HG02642 (cell line): ENCODE measurements at regions not wholly inside any gene's neighbourhood (a gene's known extent, or its start where the extent isn't known, plus 50 kb on each side); places are given as distances from the start of the nearest gene placed in this dataset.
"Not testable (repeated sequence)": the region's sequence is repeated elsewhere in the genome, so short reads cannot be mapped to it uniquely, and the experiment has no call there.

Experiments
- ATAC-seq: cut with Tn5 transposase; IDR thresholded peaks from one replicate; pipeline ENCODE4 v1.9.1; 2021; ENCODE audit warnings: mild to moderate bottlenecking; ENCODE audit not compliant: unreplicated experiment, poor library complexity

DNA sequence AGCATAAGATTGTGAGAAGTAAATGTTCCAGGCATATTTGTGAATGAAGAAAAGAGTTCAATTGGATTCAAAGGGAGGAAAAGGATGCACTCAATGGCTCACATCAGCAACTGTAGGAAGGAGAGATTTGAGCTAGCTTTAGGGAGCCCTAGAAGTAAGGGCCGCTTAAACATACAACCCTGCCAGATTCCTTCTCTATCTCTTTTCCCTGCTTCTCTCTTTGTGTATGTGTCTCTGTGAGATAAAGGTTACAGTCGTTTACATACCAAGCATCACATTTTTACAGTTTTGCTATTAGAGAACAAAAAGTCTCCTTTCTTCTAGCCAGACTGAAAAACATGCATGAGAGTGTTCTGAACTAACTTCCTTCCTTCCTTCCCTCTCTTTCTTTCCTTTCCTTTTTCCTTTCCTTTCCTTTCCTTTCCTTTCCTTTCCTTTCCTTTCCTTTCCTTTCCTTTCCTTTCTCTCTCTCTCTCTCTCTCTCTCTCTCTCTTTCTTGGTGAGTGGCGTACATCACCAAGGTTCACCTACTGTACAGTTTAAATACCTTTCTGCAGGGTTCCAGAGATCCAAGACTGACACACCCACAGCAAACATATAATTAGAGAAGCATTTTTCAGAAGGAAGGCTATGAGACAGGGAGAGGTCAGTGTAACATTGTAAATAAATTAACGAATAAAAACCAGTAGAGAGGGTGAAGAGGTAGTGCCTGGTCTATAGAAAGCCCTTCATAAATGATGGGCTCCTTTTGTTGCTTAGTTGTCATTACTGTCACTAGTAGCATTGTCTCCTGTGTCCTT, 240.4 kb downstream of the ARL4A start:
- no peak for ATAC-seq

DNA sequence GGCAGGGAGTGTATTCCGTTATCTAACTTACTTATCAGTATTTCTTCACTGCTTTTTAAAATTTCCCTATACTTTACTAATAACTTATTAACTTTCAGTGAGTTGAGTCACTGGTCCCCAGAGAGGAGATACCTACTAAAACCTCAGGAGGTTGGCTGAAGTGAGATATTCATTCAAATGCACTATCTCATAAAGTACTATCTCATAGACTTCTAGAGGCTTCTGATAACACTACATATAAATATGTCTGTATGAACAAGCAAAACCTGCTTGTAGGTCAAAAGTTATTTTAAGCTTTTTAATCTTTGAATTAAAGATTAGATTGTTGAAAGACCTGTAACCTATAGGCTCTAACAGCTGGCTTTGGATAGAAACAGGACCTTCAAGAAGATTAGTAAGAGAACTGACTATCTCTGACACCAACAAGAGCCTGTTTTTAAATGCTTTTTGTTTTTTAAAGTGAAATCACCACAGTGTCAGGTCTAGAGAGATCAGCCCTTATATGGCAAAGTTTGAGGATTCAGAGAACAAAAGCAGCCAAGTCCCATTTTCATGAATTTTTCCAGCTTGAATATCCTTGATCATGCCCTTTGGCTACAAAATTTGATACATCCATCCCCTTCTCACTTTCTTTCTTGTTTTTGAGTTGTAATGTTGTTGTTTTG, 242.2 kb downstream of the ARL4A start:
- ATAC-seq = no peak

DNA sequence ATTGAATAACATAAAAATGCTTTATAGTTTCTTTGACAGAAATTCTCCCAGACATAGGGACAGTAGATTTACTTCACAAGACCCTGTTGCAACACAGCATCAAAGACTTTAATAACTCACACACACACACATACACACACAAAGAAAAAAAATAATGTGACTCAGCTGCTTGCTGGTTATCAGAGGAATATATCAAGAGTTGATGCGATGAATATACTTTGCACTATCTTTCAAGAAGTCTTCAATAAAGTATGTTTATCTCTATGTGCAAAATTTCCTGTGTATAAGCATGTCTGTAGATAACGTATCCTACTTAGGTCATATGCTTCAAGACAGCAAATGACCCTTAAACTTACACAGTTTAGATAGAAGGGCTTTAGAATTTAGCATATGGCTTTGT, 243.1 kb downstream of the ARL4A start:
- ATAC-seq = no peak

DNA sequence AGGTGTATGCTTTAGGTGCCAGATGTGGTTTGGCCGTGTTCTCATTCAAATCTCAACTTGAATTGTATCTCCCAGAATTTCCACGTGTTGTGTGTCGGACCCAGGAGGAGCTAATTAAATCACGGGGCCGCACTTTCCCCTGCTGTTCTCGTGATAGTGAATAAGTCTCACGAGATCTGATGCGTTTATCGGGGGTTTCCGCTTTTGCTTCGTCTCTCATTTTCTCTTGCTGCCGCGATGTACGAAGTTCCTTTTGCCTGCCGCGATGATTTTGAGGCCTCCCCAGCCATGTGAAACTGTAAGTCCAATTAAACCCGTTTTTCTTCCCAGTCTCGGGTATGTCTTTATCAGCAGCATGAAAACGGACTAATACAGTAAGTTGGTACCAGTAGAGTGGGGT, 244.0 kb downstream of the ARL4A start:
- not testable (repeated sequence) for ATAC-seq

DNA sequence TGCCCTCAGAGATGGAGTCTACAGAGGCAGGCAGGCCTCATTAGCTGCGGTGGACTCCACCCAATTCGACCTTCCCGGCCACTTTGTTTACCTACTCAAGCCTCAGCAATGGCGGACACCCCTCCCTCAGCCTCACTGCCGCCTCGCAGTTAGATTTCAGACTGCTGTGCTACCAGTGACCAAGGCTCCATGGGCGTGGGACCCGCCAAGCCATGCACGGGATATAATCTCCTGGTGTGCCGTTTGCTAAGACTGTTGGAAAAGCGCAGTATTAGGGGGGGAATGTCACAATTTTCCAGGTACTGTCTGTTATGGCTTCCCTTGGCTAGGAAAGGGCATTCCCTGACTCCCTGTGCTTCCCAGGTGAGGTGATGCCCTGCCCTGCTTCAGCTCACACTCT, 252.3 kb downstream of the ARL4A start:
- ATAC-seq = no peak

DNA sequence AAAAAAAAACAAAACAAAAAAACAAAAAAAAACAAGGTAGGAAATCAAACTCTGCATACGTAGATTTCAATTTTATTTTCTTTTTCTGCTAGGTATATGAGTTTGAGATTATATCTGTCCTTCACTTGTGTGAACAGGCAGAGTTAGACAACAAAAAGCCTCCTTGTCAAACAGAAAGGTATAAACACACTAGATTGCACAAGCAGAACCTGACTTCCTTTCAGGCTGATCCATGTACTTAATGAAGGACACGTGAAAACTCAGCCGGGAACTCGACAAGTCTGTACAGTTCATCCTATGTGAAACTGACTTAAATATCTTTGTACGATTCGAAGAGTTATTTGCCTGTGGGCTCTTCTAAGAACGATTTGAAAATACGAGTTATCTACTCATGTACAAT, 254.1 kb downstream of the ARL4A start:
- no peak for ATAC-seq

DNA sequence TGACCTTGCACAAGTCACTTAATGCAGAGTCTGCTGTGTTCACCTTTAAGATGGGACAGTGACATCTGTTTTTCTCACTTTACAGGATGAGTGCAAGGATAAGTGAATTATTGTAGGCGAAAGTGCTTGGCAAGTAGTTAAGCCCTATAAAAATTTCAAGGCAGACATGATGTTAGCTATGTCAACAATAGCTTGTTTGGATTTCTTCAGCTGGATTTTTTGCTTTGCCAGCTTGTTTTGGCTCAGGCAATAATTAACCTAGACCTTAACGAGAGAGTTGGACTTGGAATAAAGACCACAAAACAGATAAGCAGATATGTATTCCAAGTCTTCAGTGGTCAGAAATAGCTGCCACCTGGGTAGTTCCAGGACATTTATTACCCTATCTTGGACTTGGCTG, 255.2 kb downstream of the ARL4A start:
- no peak for ATAC-seq

DNA sequence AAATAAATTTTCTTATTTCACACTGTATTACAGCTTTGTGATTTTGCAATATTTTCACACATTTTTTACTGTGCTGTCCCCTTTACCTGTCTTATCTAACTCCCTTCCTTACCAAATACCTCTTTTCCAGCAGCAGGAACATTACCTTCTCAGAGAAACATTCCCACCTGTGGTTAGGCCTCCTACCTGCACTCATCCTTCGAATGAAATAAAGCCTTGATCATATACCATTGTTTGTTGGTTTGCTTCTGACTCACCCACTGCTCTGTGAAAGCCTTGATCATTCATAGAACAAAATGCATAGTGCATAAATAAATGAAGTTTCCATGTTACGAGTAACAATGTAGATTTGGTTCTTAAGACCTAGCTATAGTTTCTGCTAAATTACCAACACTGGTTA, 256.3 kb downstream of the ARL4A start:
- no peak for ATAC-seq

DNA sequence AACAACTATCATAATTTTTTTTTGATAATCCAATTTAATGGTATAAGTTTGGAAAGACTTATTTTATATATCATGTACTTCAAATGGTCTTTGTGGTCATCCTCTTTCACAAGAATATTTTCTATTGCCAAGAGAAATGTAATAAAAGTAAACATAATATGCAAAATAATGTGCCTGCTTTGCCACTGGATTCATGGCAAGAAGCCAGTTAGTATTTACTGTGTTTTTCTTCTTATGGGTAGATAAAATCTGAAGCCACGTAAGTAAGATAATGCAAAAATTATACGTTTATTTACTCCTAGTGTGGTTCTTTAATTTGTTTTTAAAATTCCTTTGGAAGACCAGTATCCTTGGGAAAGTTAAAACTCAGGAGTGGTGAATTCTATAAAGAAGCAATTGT, 258.5 kb downstream of the ARL4A start:
- ATAC-seq = no peak

DNA sequence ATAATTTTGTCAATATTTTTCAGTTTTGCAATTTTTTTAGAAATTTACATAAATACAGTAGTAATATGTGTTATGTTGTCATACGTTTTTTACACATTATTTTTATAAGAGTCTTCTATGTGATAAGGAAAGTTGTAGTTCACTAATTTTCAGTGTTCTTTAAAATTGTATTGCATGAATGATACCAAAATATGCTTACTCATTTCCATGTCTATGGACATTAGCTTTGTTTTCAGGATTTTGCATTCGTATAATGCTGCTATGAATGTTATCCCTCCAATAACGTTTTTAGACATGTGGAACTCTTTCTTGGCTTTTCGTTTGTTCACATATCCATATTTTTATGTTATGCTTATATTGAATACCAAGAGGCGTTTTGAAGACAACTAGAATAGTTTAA, 260.0 kb downstream of the ARL4A start:
- no peak for ATAC-seq

DNA sequence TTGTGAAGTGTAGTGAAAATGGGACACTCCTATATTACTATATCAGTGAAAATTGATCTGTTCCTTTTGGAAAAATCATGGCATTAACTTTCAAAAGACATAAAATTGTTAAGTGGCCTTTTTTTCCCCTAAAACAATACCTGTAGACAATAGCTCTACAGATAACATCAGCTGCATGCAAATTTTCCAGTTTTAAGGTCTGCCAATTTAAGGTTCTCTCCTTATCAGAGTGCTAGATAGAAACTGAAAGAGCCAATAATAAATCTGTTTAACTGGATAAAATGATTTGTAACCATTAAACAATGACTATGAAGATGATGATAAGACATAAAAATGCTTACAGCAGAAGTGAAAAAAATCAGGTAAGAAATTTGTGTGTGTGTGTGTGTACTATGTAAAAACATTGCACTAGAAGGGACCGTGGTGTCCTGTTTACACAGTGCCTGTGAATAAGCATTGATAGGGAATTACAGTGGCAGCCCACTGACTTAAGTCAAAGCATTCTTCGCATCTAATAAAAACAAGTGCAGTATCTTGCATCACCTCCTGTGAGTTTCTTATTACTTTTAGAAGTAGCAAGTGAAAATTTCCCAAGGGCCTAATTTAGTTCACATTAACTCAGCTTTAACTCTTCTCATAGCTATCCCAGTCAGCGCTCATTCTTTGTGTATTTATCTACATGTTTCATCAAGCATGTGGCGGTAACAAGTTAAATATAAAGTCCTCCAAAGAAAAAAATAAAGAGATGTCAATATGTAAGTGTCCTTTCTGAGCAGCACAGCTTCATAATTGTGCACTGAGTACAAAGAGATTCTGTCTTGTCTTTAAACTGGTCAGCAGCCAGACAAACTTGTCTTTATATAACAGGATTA, 261.9 kb downstream of the ARL4A start:
- no peak for ATAC-seq

DNA sequence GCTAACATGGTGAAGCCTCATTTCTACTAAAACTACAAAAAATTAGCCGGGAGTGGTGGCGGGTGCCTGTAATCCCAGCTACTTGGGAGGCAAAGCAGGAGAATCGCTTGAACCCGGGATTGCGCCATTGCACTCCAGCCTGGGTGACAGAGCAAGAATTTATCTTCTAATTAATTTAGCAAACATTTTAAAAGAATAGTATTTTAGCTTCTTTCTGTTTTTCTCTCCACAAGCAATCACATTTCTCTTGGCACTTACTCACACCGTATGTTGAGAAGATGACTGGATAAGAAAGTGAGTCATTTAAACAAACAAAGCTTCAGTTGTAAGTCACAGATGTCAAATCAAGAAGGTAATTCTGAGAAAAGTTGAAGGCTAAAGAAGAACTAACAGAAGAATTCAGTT, 264.0 kb downstream of the ARL4A start:
- no peak for ATAC-seq

DNA sequence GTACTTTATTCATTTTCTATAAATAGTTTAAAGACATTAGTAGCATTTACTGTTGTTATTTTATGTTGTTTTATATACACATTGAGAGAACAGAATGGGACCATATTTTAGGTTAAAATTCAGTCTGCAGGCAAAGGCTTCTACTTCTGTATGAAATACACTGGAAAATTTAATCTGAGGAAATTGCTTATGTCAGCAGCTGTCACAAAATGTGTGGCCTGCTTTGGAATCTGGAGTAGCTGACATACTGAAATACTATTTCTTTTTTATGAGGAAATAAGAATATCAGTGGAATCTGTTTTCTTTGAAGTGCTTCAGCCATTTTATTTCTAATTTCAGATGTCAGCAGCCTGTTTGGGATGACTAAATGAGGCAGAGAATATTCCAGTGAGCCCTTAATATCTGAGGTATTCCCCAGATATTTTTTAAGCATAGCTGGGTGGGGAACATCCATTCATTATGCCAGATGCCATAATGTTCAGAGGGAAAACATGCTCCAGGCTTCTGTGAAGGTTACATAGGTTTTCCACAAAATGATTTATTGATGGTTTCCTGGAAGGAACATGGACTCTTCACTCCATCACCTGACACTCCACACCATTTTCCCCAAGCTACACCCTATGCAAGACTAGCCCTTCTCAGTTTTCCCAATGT, 267.1 kb downstream of the ARL4A start:
- no peak for ATAC-seq

DNA sequence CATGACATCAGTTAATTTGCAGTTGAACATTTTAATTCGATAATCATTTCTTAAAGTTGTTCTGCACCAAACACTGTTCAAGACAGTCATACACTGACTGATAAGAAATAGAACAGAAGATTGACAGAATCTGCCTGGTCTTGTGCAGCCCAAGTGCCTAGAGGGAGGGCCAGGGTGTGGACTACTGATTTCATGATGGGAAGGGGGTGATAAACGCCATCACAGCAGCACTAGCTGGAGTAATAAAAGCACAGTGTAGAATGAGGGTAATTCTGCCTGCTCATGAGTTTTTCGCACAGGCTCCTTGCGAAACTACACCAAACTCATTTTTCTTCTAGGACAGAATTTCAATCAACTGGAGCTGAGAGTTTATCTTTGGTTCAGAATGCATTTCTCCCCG, 270.1 kb downstream of the ARL4A start:
- no peak for ATAC-seq

DNA sequence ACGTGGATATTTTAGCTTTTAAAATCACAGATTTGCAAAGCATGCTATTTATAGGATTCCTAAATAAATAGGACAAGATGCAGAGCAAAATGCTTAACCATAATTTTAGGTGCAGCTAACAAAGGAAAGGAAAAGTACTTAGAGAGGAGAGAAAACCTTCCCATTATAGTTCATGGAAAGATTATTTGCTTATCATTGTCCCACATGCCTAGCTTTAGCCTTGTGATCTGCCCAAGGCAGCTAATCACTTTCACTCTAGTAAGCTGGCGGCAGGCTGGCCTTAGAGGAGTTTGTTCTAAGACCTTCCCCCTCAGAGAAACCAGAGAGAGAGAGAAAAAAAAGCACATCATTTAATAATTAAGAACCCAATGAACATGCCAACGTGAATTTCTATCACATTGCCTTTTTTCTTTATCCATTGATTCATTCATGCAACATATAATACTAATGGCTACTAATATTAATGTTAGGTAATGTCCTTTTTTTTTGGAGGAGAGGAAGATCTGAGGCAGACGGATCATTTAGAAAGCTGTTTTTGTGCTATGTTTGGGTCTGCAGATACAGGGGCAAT, 274.6 kb downstream of the ARL4A start:
- ATAC-seq = no peak

DNA sequence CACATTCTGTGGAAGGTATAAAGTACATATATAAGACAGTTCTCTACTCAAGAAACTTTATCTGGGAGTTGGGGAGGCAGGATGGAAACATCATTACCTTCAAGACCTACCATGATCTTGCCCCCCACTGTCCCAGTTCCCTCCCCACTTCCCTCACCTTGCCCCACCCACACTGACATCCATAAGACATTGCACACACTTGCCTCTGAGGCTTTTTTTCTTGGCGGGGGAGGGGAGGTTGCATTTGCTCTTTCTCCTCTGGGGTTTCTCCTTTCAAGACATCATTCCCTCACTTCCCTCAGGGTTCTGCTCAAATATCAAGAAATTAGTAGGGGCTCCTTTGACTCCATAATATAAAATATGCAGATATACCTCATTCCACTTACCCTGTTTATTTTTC, 276.0 kb downstream of the ARL4A start:
- no peak for ATAC-seq

DNA sequence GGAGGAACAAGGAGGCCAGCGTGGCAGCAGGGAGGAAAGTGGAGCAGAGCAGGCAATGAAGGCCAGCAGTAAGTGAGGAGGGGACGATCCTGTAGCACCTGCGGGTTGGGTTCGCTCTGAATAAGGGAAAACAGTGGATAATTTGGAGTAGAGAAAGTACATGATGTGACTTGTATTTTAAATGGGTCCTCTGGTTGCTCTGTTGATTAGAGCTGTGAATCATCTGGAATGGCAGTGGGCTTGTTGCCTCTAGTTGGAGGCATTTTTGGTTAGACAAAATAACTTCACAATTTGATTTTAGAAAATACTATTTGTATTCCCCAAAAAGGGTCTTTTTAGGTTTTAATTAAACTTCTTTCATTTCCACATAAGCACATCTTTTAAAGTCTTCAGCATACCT, 277.4 kb downstream of the ARL4A start:
- no peak for ATAC-seq

DNA sequence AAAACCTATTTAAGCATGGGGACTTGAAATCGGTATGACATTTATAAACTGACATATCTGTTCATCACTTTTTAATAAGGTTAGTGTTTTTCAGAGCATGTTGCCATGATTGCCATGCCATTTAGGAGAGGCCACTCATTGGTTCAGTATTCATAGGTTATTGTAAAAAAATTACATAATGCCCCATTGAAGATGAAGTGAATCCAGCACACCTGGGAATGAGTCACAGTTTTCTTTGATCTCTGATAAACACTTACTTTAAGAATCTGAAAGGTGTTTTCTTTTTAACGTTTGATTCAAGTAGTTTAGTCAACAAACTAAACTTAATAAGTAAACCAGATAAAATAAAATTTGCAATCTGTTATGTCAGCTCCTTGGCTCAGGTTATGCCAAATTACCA, 278.3 kb downstream of the ARL4A start:
- no peak for ATAC-seq

DNA sequence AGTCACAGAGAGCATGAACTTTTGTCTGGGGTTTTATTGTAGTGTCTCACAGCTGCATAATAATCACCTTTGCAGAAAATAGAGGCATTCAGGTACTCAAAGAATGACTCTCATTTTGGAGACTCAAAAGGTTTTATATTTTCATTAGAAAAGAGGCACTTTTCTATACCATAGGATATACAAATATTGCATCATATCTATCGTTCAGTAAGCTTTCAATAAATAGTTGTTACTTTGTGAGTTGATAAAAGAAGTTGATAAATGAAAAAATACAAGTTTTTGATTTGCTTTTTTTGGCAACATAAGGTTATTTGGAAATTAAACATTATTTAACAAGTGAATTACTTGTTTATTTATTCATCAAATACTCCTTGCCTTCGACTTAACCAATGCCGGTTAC, 279.9 kb downstream of the ARL4A start:
- ATAC-seq = no peak

DNA sequence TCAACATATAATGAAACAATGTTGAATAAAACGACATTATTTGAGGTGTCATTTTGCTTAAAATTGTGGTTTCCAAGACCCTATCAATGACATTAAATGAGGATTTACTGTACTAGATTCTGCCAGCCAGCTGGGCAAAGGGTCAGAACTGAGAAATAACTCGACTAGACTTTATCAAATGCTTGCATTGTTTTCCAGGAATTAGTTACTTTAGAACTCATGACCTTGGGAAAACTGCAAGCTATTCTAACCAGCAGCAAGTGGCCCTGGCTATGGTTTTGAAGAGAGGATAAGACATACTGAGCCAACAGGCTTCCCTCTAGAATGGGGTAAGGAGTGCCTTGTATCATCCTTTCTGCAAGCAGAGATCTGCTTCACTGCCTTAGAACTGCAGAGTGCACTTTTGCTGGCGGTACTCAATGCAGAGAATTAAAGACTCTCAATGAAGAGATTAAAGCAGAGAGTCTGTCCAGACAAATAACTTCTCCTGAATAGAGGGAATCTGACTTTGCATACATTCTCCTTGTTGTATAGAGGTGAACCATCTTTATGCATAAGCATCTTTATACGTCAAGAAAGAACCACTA, 281.5 kb downstream of the ARL4A start:
- no peak for ATAC-seq
